Neural cell (in vitro differentiated cells): ENCODE measurements at regions not wholly inside any gene's neighbourhood (a gene's known extent, or its start where the extent isn't known, plus 50 kb on each side); places are given as distances from the start of the nearest gene placed in this dataset.

Source experiments
- H2AFZ ChIP-seq: fragments of 200-600, 300-800 bp; sonication (generic), shearing (Covaris generic); 2 replicates; pipeline ENCODE4 v1.6.0; 2014; ENCODE audit warnings: low read depth, mild to moderate bottlenecking, antibody characterized with exemption, low read length, moderate library complexity
- H3F3A ChIP-seq: fragments of 200-600 bp; shearing (Covaris generic); 2 replicates; pipeline ENCODE4 v1.6.1; 2016; ENCODE audit warnings: mild to moderate bottlenecking, moderate library complexity, mixed read lengths, antibody characterized with exemption, low read length; ENCODE audit not compliant: insufficient read depth, poor library complexity, severe bottlenecking
- H3K27ac ChIP-seq: fragments of 200-600, 300-800 bp; sonication (generic), shearing (Covaris generic); 2 replicates; pipeline ENCODE4 v1.5.1; 2014; ENCODE audit warnings: mild to moderate bottlenecking, low read length, moderate library complexity
- H3K27me3 ChIP-seq: fragments of 300-800, 200-600 bp; sonication (generic), shearing (Covaris generic); 2 replicates; pipeline ENCODE4 v1.6.0; 2014; ENCODE audit warnings: mild to moderate bottlenecking, low read depth, low read length, moderate library complexity; ENCODE audit not compliant: insufficient read depth
- H3K36me3 ChIP-seq: fragments of 300-800, 200-600 bp; sonication (generic), shearing (Covaris generic); 2 replicates; pipeline ENCODE4 v1.5.1; 2014; ENCODE audit warnings: mild to moderate bottlenecking, antibody characterized with exemption, low read length, moderate library complexity; ENCODE audit not compliant: insufficient read depth
- H3K4me2 ChIP-seq: fragments of 300-800, 200-600 bp; sonication (generic), shearing (Covaris generic); 2 replicates; pipeline ENCODE4 v1.6.0; 2014; ENCODE audit warnings: mild to moderate bottlenecking, low read length
- H3K4me3 ChIP-seq: fragments of 300-800, 200-600 bp; sonication (generic), shearing (Covaris generic); 2 replicates; pipeline ENCODE4 v1.5.1; 2014; ENCODE audit warnings: mild to moderate bottlenecking, low read length, moderate library complexity
- H3K79me2 ChIP-seq: fragments of 200-600 bp; shearing (Covaris generic); replicated peaks from 2 replicates; pipeline ENCODE4 v1.6.0; 2014; ENCODE audit warnings: mild to moderate bottlenecking, low read length, moderate library complexity; ENCODE audit not compliant: insufficient read depth
- H3K9ac ChIP-seq: fragments of 300-800, 200-600 bp; sonication (generic), shearing (Covaris generic); 2 replicates; pipeline ENCODE4 v1.6.1; 2016; ENCODE audit warnings: mild to moderate bottlenecking, low read length, mixed read lengths
- H3K9me2 ChIP-seq: fragments of 200-600 bp; shearing (Covaris generic); 2 replicates; pipeline ENCODE4 v1.6.1; 2016; ENCODE audit warnings: mild to moderate bottlenecking, low read length, mixed read lengths; ENCODE audit not compliant: insufficient read depth
- H3K9me3 ChIP-seq: fragments of 200-600, 300-800 bp; sonication (generic), shearing (Covaris generic); 2 replicates; pipeline ENCODE4 v1.6.1; 2016; ENCODE audit warnings: mild to moderate bottlenecking, mixed run types, low read length, moderate library complexity, mixed read lengths
- H4K20me1 ChIP-seq: fragments of 200-600 bp; shearing (Covaris generic); 2 replicates; pipeline ENCODE4 v1.6.1; 2016; ENCODE audit warnings: mild to moderate bottlenecking, mixed run types; ENCODE audit not compliant: insufficient read depth
- CTCF ChIP-seq: fragments of 450-650 bp; IDR thresholded peaks from 2 replicates; pipeline ENCODE4 v1.5.1; 2014; ENCODE audit warnings: antibody characterized with exemption, mild to moderate bottlenecking, moderate library complexity; ENCODE audit not compliant: poor library complexity, severe bottlenecking
- EP300 ChIP-seq: fragments of 450-650 bp; conservative IDR thresholded peaks from 2 replicates; pipeline ENCODE4 v1.6.1; 2014; ENCODE audit warnings: antibody characterized with exemption, mild to moderate bottlenecking, moderate library complexity; ENCODE audit not compliant: poor library complexity, severe bottlenecking
- EZH2 ChIP-seq: fragments of 200-600, 300-800 bp; shearing (Covaris generic), sonication (generic); IDR thresholded peaks from 2 replicates; pipeline ENCODE4 v1.6.1; 2014; ENCODE audit warnings: antibody characterized with exemption, low read length, borderline replicate concordance, mild to moderate bottlenecking; ENCODE audit not compliant: insufficient read depth, poor library complexity, severe bottlenecking
- MXI1 ChIP-seq: fragments of 450-650 bp; conservative IDR thresholded peaks from 2 replicates; pipeline ENCODE4 v1.6.1; 2014; ENCODE audit warnings: antibody characterized with exemption, mild to moderate bottlenecking; ENCODE audit not compliant: poor library complexity, severe bottlenecking
- POLR2AphosphoS5 ChIP-seq: IDR thresholded peaks from 2 replicates; pipeline ENCODE4 v1.6.1; 2012
- RAD21 ChIP-seq: fragments of 450-650 bp; conservative IDR thresholded peaks from 2 replicates; pipeline ENCODE4 v1.6.1; 2014; ENCODE audit warnings: antibody characterized with exemption, mild to moderate bottlenecking, moderate library complexity
- REST ChIP-seq: IDR thresholded peaks from 2 replicates; pipeline ENCODE4 v1.6.1; 2012; ENCODE audit warnings: borderline replicate concordance
- SMC3 ChIP-seq: fragments of 450-650 bp; conservative IDR thresholded peaks from 2 replicates; pipeline ENCODE4 v1.6.1; 2014; ENCODE audit warnings: antibody characterized with exemption, mild to moderate bottlenecking, moderate library complexity; ENCODE audit not compliant: poor library complexity
- TAF1 ChIP-seq: IDR thresholded peaks from 2 replicates; pipeline ENCODE4 v1.6.1; 2012; ENCODE audit warnings: low read depth

GRCh38 chr17:71664861-71665260 is 456.0 kb upstream of the SOX9 start:
- Histone ChIP-seq H3K9ac (no peak overlapping the region), H3K4me3 (no peak overlapping the region), H3K9me3 (no peaks in the 10 kb centered on the region), H3K27ac (no peak overlapping the region), H3K36me3 (no peaks in the 10 kb centered on the region), H3F3A (peaks cover 3% of the 10 kb centered on the region), H4K20me1 (no peaks in the 10 kb centered on the region), H3K27me3 (no peaks in the 10 kb centered on the region), H3K9me2 (no peaks in the 10 kb centered on the region), H3K79me2 (no peaks in the 10 kb centered on the region), H3K4me2 (no peak overlapping the region), H2AFZ (no peak overlapping the region)
- TF ChIP-seq EZH2 (no peak), TAF1 (no peak), CTCF (no peak), MXI1 (no peak)

- H3K36me3 ChIP-seq: no peaks in the 10 kb centered on the region
- TF ChIP-seq RAD21 (no peak), TAF1 (no peak), EZH2 (no peak), SMC3 (no peak), CTCF (no peak), REST (no peak), EP300 (no peak), POLR2AphosphoS5 (no peak), MXI1 (no peak)
- no peaks in the 10 kb centered on the region for H4K20me1 ChIP-seq
- no peaks in the 10 kb centered on the region for H3K27me3 ChIP-seq
- H3K9ac ChIP-seq: no peak overlapping the region
- no peaks in the 10 kb centered on the region for H3K9me2 ChIP-seq
- H2AFZ ChIP-seq: no peak overlapping the region
- H3K4me3 ChIP-seq: no peak overlapping the region
- H3K79me2 ChIP-seq: no peaks in the 10 kb centered on the region
- H3K27ac ChIP-seq: no peak overlapping the region
- no peak overlapping the region for H3K4me2 ChIP-seq
- no peaks in the 10 kb centered on the region for H3K9me3 ChIP-seq
- H3F3A ChIP-seq: peaks cover 3% of the 10 kb centered on the region
Observed at GRCh38 chr17:71666047-71666446, 454.8 kb upstream of the SOX9 start.
